Stimulated activated naive CD8-positive, alpha-beta T cell treated with anti-CD3 and anti-CD28 coated beads, Interleukin-15, Interleukin-2, amounts not matched to agents 100 U/mL and 50 U/mL, for 24 hours (primary cell): ENCODE measurements at regions not wholly inside any gene's neighbourhood (a gene's known extent, or its start where the extent isn't known, plus 50 kb on each side); places are given as distances from the start of the nearest gene placed in this dataset.

Source experiments
- ATAC-seq: fragments of 150-1000 bp; cut with Tn5 transposase; one replicate; pipeline ENCODE4 v1.10.0; 2021
- DNase-seq: peaks from one replicate; pipeline ENCODE4 v3.0.0; 2021

DNA sequence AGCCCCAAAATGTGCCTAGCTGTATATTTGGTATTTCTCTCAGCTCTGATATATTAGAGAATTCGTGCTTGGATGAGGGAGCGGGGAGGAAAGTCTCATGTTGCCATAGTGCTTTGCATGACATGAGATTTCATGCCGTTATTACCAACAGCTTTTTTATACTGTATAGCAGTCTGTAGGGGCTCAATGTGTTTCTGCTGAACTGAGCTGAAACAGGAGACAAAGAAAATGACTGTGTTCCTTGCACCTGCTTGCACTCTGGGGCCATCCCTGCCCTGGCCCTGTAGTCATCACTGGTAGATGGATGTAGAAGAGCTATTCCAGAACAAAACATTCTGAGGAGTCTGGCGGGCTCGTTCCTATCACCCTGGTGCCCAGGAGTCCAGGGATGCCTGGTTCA is 128.0 kb upstream of the SASH1 start:
- DNase-seq = no peak
- no peak for ATAC-seq

DNA sequence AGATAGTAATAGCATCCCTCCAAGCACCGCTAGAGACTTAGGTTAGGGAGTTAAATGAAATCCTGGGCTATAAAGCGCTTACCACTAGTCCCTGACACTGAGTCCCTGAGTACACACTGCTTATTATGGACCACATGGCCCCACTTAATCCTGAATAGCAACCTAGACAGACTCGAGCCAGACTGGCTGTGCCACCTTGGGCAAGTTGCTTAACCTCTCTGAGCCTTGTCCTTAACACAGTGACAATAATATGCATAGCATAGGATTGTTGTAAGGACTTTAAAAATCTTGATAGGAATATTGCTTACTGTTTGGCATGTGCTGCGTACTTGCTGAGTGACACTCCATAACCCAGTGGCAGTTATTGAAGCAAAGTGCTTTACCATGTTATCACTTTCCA is 125.6 kb upstream of the SASH1 start:
- DNase-seq (no peak), ATAC-seq (no peak)

DNA sequence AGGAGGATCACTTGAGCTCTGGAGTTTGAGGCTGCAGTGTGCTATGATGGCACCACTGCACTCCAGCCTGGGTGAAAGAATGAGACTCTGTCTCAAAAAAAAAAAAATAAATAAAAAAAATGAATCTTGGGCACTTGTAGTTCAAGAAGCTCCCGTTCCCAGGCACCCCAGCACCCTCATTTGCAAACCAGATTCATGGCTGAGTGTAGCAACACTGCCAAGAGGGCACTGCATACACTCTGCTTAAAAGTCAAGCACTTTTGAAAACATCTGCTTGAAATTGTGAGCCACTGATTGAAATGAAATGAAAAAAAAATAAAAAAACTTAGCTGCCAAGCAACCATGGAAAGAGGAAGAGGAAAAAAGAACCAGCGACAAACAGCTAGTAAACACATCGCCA is 124.7 kb upstream of the SASH1 start:
- ATAC-seq = no peak
- DNase-seq = no peak

DNA sequence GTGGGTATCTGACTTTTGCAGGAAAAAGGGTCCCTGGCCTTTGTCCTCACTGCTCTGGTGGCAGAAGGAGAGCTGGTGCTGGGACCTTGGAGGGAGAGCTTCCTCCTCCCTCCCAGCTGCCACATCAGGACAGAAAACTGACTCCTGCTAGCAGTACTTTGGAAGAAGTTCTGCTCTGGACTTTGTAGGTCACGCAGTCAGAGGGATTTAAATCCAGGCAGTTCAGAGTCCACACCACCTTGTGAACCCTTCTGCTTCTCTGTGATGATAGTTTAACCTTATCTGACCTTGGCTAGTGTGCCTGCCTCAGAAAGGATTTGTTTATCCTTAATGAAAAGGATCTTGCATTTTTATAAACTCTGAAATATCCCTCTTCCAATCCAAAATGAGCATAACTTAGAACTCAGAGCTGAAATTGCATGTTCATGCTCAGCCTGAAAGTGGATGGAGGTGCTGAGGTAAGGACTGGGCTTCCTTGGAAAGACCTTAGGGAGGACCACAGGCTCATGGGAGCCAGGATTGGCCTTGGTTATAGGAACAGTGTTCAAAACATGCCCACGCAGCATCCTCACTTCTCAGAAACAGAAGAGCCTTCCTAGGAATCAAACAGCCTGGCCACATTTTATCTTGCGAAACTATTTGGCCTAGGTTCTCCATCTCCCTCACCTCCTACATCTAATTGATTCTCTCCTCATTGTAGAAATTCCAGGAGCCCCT is 123.9 kb upstream of the SASH1 start:
- ATAC-seq (no peak), DNase-seq (no peak)

DNA sequence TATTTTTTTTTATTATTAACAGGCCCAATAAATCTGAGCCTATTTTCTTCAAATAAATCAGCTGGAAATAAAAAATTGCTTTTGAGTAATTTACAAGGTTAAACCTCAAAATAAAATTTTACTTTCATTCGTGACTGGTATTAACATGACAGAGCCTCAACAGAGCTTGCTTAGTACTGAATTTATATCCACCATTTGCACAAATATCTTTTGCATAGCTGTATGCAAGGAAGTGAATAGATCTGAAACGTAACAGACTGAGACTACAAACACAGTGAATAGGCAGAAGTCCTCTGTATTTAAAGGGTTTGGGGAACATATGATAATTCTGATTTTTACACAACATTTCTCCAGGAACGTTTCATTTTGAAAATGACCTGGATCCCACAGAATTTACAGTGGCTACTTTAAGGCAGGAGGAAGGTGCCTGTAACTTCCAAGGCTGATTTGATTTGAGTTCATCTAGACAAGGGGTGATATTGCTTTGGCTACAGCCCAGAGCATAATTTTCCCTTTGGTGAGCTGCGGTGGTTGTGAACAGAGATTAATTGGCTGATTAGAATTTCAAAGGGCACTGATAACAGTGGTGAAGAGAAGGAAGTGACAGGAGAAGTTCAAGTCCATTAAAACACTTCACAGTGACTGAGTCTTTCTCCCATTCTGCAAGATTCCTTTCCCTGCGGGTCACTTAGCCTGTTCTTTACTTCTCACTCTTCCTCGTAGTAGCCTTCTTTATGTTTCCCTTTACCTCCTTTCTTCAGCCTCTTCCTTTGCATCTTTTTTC is 121.2 kb upstream of the SASH1 start:
- ATAC-seq (no peak), DNase-seq (no peak)

DNA sequence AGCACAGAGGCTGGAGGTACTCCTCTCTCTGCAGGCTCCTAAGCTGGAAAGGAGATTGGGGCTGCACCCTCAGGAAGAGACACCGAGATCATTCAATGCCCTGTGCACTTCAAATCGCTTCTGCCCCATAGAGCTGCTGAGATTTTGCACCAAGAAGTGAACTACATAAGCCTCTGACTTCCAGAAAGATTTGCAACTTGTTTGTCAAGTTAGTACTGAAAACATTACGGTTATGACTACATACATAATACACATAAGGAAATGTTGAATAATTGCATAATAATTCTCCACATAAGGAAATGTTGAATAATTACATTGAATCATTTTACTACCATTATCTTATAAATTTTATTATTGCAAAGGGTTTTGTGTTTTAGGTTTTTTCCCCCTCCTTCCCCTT is 120.3 kb upstream of the SASH1 start:
- no peak for ATAC-seq

DNA sequence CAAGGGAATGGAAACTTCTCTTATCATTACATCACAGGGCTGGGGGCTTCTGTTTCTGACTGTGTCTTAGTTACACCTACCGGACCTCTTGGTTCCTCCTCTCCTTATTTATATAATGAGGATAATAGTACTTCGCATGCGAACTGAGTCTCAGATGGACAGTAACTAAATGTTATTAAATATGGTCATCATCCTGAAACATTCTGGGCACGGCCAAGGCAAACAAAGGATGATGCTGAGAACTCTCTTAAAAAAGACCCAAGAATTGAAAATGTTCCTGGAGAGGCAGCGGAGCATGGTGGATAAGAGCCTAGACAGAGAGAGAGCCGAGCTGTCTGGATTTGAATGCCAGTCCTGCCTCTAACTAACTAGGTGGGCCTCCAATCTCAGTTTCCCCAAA is 119.8 kb upstream of the SASH1 start:
- ATAC-seq (no peak), DNase-seq (no peak)

More for the DNA sequence above, 120.3 kb upstream of the SASH1 start:
- DNase-seq = no peak

DNA sequence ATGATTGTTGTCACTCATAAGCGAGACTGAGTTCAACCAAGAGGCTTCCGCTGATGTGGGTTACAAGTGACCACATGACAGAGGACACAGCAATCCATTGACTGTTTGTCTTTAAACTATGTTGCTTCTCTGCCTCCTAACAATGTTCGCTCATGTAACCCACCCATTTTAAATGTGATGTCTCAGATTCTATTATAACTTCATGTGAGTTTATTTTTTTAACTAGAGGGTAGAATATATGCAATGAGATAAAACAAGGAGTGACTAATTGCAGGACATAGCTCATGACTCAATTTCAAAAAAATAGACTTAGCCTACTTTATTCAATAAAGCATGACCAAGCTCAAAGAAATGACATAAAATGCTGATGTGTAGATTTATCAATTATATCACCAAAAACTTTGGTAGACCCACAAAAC is 119.2 kb upstream of the SASH1 start:
- ATAC-seq (no peak), DNase-seq (no peak)

DNA sequence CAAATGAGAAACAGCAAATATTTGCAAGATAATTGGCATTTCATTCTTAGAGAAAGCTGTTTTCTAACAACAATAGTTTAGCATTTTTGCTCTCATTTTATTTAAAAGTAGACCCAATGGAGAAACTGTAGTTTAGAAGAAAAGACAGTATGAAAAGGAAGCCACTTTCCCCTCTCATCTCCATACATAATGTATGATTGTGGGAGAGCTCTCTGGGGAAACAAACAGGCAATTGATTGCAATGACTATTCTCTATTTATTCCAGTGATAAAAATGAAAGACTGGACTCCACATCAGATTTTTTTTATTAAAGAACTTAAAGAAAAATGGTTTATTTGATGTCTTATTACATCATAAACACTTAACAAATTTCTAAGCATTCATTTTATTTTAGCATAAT is 116.8 kb upstream of the SASH1 start:
- DNase-seq (no peak), ATAC-seq (no peak)

DNA sequence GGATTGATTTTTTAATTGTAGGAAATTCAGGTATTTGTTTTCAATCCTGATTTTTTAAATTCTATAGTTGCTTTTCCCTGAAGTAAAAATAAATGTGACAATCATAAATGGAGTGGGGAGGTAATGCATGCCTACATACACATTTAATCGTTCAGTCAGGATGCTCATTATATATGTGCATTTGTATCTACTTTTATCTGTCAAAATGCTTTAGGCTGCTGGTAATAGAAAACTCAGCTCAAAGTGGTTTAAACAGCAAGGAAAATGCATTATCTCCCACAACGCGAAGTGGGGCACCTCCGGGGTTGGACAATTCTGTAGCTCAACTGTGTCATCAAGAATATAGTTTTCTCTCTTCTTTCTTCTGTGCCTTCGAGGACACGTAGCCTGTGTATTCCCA is 116.4 kb upstream of the SASH1 start:
- ATAC-seq = no peak
- DNase-seq = no peak

DNA sequence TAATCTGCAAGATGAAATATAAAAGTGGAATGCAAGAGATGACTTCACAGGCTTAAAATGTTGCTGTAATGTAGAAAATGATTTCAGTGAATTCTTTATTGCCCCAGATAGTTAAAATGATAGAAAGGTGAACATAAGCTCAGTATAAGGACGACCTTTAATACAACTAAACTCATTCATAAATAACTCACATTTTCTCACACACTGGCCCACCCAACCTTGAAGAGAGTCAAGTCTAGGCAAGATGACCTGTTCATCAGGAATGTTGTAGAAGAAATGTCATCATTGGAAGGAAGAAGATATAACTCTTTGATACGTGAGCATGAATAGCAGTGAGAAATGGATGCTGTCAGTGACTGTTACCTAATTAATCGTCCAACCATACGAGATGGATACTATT is 111.1 kb upstream of the SASH1 start:
- ATAC-seq (no peak), DNase-seq (no peak)

DNA sequence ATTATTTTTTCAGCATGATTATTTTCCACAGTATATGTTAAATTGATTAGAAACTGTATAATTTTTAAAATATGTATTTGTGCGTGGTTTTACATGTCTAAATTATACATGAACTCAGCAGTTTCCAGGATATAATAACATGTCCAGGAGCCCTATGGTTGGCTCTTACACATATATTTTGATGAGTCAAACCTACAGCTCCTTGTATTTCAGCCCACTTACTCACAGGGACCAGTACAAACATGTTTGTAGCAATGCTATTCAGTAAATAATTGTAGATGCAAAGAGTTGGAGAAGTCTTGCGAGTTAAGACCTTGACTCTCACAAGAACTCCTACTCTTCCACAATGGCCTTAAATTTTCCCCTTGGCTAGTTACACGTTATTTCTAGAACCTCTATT is 107.2 kb upstream of the SASH1 start:
- no peak for DNase-seq
- no peak for ATAC-seq

DNA sequence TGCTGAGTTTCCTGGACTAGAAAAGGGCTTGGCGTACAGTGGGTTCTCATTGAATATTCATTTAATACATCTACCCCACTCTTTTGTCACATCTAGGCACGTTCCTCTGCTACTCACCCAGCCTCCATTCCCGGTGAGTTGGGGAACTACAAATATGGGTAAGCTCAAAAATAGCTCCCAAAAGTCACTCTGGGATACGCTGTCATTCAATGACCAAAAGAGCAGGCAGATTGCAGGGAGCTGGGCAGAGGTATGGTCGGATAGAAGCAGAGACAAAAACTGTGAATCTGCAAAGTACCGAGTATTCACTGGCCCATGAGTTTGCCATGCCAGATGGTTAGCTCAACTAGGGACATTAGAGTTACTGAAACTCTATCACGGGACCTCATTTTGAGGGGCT is 103.9 kb upstream of the SASH1 start:
- no peak for ATAC-seq
- DNase-seq = no peak

DNA sequence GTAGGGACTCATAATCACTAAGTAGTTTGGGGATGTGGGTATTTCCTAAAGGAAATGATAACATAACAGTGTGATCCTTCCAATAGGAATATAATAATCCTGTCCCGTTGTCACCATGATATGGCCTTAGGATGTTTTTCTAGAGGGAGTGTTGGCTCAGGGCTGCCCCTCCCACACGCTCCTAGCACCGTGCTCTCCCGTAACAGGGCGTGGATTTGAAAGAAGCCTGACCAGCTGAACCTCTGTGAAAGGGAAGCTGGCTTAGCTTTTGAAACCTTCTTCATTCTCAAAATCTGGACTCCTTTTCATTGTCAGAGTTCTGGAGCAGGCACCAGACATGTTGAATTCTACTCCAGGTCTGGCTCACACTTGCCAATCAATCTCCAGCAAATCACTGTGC is 103.4 kb upstream of the SASH1 start:
- ATAC-seq (no peak), DNase-seq (no peak)

DNA sequence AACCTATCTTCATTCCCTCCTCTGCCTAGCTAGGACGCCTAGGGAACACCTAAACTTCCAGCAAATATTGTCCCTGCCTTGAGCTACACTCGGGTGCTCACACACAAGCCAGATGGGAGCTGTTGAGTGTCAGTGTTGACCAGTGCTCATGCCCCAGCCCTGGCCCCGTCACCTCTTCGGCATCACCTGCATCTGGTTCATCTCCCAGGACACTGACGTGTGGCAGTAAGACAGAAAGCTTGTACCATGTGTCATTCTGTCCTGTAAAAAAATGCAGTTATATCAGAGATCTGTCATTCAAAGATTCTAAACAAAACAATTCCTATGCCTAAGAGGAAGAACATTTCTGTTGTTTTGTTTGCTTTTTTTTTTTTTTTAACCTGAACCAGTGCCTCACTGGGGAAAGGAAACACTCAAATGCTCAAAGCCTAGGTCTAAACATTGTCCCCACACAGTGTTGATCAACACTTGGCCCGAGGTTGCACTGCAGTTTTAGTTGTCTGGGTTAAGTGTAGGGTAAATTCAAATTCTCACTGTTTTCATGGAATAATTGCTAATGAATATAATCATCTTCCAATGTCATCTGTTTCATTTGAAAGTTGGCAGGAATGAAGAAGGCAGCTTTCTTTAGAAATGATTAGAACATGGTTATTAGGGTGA is 102.7 kb upstream of the SASH1 start:
- ATAC-seq = no peak
- no peak for DNase-seq

DNA sequence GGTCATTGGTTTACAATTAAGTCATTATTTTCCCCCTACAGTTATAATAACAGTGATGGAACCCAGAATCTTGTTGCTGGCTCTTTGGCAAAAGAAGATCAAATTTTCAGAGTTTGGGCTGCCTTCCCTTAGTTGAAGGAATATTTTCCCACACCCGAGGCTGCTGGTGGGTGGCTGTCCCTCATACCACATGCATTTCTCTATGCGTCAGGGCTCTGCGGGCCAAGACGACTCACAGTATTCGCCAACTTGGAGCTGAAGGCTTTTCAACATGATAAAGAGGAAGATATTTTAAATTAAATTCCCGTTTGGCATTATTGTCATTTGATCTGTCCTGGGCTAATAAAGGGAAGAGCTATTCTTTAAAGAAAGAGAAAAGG is 102.2 kb upstream of the SASH1 start:
- no peak for DNase-seq
- no peak for ATAC-seq

DNA sequence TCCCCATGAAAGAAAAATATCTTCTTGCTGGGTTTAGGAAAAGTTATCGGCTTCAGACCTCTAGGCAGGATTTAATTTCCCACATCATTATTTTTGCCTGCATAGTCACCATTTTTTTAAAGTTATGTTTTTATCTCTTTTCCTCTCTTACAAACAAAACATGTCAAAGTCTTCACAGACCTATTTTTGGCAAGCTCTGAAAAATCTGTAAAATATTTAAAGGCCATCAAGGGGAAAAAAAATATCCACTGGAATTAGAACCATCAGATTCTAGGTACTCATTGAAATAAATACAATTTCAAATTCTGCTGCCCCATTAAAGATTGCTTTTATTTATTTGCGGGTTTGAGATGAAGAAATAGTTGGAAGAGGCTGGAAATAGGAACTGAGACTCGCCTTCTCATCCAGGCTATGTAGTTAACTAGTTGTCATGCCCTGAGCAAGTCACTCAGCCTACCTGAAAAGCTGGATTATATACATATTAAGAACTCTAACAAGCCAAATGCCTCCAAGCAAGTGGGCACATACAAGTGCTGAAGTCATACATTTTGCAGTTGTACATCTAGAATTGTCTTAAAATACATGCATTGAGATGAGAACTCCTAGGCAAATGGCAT is 101.7 kb upstream of the SASH1 start:
- DNase-seq (no peak), ATAC-seq (no peak)

DNA sequence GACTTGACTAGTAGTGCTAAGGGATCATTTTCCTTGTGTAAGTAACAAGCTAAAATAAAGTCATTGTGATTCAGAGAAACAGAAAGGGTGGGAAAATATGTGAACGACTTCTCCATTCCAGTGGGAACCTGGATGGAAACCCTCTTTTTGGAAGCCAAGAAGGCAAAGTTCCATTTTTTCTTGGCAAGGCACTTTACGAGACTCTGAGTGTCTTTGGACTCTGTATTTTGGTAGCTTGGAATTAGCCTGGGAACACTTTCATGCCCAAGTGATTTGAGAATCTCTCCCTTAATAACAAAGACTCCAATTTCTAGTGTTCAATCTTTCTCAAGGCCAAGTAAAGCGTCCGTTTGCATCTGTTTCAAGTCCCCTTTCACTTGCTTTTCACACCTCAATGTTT is 100.5 kb upstream of the SASH1 start:
- no peak for DNase-seq
- no peak for ATAC-seq

DNA sequence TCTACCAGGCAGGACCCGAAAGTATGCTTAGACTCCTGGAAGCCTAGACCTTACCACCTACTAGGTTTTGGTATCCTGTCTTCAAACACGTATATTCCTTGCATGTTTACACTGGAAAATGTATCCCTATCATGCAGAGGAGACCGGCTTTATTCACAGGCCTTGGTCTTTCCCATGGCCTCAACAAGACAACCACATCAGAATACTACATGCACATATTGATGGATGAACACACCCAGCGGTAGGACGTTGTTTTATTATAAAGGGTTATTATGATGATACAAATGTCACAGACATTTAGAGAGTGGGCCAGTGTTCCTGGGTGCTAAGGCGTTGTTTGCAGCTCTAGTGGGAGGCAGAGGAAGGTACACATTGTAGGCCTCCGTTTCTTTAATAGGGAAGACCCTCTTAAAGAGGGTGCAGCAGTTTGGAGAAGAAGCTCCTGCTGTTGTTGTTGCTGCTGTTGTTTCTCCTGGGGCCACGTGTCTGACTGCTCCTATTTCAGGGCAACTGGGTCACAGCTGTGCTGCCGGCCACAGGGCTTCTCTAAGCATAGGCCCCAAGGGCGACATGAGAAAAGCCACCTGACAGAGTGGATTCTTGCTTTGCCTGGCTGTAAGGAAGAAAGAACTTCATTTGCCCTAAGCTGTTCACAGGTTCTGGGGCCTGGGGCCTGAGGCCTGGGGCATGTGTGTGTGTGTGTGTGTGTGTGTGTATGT is 98.3 kb upstream of the SASH1 start:
- DNase-seq = no peak
- no peak for ATAC-seq

DNA sequence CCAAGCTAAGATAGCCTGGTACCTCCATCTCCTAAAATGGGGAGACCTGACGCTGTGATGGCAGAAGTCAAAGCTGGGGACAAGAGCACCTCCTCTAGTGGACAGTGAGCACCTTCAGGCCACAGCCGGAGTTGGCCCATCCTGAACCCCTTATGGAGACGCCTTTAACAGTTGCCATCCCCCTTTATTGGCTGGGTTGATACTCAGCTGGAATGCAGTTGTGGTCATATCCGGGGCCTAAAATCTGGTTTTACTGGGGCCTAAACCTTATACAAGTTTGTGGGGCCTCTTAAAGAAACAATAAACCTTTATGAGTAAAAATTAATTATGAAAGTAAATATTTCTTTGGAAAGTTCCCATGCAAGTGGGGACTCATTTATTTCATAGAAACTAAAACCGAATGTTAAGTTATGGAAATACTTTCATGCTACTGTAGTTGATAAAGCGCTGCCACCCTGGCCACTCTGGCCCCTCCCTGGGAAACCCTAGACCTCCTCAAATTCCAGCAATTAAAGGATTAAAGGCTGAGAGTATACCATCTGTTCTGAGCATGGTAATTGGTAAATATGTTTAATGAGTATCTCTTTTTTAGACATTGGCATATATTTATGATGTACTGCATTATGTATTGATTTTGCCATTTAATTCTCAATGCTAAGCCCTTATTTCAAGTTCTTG is 95.1 kb upstream of the SASH1 start:
- DNase-seq = no peak
- ATAC-seq = no peak

DNA sequence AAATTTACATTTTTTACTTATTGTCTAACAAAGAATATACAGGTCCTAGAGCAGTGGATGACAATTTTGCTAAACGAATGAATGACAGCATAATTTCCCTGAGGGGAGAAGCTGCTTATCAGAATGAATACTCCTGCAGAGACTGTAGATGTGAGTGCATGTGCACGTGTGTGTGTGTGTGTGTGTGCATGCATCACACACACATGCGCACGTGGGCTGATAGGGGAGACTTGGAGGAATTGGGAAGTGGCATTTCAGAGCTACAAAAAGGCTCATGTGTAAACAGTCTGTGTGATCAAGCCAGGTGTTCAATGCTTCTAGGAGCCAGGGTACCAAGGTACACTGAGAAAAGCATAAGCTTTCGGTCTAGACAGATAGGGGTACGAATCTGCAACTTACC is 93.5 kb upstream of the SASH1 start:
- DNase-seq = no peak

More for the DNA sequence above, 93.5 kb upstream of the SASH1 start:
- ATAC-seq = no peak
